PC-9 (cell line): ENCODE measurements at regions not wholly inside any gene's neighbourhood (a gene's known extent, or its start where the extent isn't known, plus 50 kb on each side); places are given as distances from the start of the nearest gene placed in this dataset.

Experiments
- BruUV-seq: library from RNA; stranded (reverse); fragments of 400-500 nt; replicated peaks from 2 replicates; lab custom pipeline; 2021; lab: Mats Ljungman, UMichigan
- CTCF ChIA-PET: fragments of 300-600 bp; sonication (Branson Sonifier 250); formaldehyde crosslinking; loops from one replicate; lab custom pipeline; 2022; ENCODE audit warnings: antibody characterized with exemption; lab: Charles Lee
- POLR2A ChIA-PET: fragments of 300-600 bp; sonication (Branson Sonifier 250); formaldehyde crosslinking; loops from one replicate; lab custom pipeline; 2022; ENCODE audit warnings: antibody characterized with exemption; ENCODE audit not compliant: unreplicated experiment; lab: Charles Lee
- DNase-seq, 2 experiments: peaks; one replicate each; pipeline versions ENCODE4 v3.0.0 to v3.0.0-alpha.2; 2015 to 2022; ENCODE audit warnings: mixed read lengths in 1 of 2
- H2AFZ ChIP-seq: fragments of 200-600 bp; sonication (generic); 2 replicates; pipeline ENCODE4 v1.8.1; 2017; ENCODE audit warnings: antibody characterized with exemption
- H3F3A ChIP-seq: fragments of 200-600 bp; sonication (generic); 2 replicates; pipeline ENCODE4 v1.8.1; 2017; ENCODE audit warnings: antibody characterized with exemption, mild to moderate bottlenecking, low read depth; ENCODE audit not compliant: insufficient read depth
- H3K27ac ChIP-seq: fragments of 200-600 bp; sonication (generic); 2 replicates; pipeline ENCODE4 v1.6.1; 2016; ENCODE audit warnings: mixed run types
- H3K27me3 ChIP-seq: fragments of 200-600 bp; sonication (generic); 2 replicates; pipeline ENCODE4 v1.6.1; 2016; ENCODE audit warnings: low read depth, mixed run types; ENCODE audit not compliant: insufficient read depth
- H3K36me3 ChIP-seq: fragments of 200-600 bp; sonication (generic); 2 replicates; pipeline ENCODE4 v1.6.1; 2016; ENCODE audit warnings: low read depth, mixed run types
- H3K4me1 ChIP-seq: fragments of 200-600 bp; sonication (generic); replicated peaks from 2 replicates; pipeline ENCODE4 v1.6.1; 2016; ENCODE audit warnings: mixed run types; ENCODE audit not compliant: insufficient read depth
- H3K4me2 ChIP-seq: fragments of 200-600 bp; sonication (generic); 2 replicates; pipeline ENCODE4 v1.6.1; 2017; ENCODE audit warnings: mixed run types
- H3K4me3 ChIP-seq: fragments of 200-600 bp; sonication (generic); 2 replicates; pipeline ENCODE4 v1.6.1; 2016; ENCODE audit warnings: mixed run types
- H3K79me2 ChIP-seq: fragments of 200-600 bp; sonication (generic); 2 replicates; pipeline ENCODE4 v1.6.1; 2017; ENCODE audit warnings: low read depth, mixed run types
- H3K9me2 ChIP-seq: fragments of 200-600 bp; sonication (generic); 2 replicates; pipeline ENCODE4 v1.8.1; 2017; ENCODE audit warnings: mild to moderate bottlenecking; ENCODE audit not compliant: insufficient read depth
- H3K9me3 ChIP-seq: fragments of 200-600 bp; sonication (generic); 2 replicates; pipeline ENCODE4 v1.8.1; 2016; ENCODE audit warnings: low read depth; ENCODE audit not compliant: insufficient read depth
- H4K20me1 ChIP-seq: fragments of 200-600 bp; sonication (generic); 2 replicates; pipeline ENCODE4 v1.8.1; 2017; ENCODE audit not compliant: insufficient read depth
- EZH2 ChIP-seq: fragments of 200-600 bp; sonication (generic); IDR thresholded peaks from 2 replicates; pipeline ENCODE4 v1.8.0; 2017; ENCODE audit warnings: antibody characterized with exemption, low read depth
- intact Hi-C: fragments of 100-400 bp; cut with micrococcal nuclease; formaldehyde crosslinking; loops from one replicate; pipeline ENCODE4 v1.10.0; 2022; ENCODE audit not compliant: unreplicated experiment
- TF ChIP-seq, protein P1 (sequence below): fragments of 200-600 bp; sonication (generic); conservative IDR thresholded peaks from 2 replicates; pipeline ENCODE4 v1.6.1; 2017; ENCODE audit warnings: mixed run types, antibody characterized with exemption, mild to moderate bottlenecking, moderate library complexity

DNA sequence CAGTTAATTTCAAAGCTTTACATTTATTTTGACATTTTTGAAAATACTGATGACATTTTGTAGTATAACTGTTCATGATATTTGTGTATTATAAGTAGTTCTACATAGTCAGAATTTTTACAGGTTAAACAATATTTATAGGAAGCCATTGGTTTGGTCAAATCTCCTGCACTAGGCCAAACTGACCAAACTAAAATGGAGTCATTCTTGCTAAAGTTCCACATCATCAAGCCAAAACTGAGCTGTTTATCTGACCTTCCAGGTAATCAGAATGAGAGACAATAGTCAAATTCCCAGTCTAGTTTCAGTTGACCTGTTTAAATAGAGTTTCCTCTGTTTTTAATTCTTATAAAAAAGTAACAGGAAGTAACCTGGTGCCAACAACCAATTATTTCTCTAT is 253.3 kb upstream of the RGS18 start:
- Histone ChIP-seq H2AFZ (no peak overlapping the region; the same call in 1 of the 2 replicates), H3K27ac (no peak overlapping the region), H3K4me2 (no peak overlapping the region), H3K36me3 (no peaks in the 10 kb centered on the region), H4K20me1 (no peaks in the 10 kb centered on the region), H3F3A (no peaks in the 10 kb centered on the region), H3K9me3 (no peaks in the 10 kb centered on the region), H3K79me2 (no peaks in the 10 kb centered on the region), H3K4me3 (no peak overlapping the region), H3K4me1 (no peaks in the 10 kb centered on the region), H3K27me3 (no peaks in the 10 kb centered on the region), H3K9me2 (no peaks in the 10 kb centered on the region)
- CTCF ChIA-PET, result no interaction called here
- intact Hi-C loops, result no loop called here
- POLR2A ChIA-PET, result no interaction called here
- no TSS peak for BruUV-seq
- TF ChIP-seq EZH2, result no peak
- TF ChIP-seq, protein P1, sequence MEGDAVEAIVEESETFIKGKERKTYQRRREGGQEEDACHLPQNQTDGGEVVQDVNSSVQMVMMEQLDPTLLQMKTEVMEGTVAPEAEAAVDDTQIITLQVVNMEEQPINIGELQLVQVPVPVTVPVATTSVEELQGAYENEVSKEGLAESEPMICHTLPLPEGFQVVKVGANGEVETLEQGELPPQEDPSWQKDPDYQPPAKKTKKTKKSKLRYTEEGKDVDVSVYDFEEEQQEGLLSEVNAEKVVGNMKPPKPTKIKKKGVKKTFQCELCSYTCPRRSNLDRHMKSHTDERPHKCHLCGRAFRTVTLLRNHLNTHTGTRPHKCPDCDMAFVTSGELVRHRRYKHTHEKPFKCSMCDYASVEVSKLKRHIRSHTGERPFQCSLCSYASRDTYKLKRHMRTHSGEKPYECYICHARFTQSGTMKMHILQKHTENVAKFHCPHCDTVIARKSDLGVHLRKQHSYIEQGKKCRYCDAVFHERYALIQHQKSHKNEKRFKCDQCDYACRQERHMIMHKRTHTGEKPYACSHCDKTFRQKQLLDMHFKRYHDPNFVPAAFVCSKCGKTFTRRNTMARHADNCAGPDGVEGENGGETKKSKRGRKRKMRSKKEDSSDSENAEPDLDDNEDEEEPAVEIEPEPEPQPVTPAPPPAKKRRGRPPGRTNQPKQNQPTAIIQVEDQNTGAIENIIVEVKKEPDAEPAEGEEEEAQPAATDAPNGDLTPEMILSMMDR, result no peak
- no peak for DNase-seq

DNA sequence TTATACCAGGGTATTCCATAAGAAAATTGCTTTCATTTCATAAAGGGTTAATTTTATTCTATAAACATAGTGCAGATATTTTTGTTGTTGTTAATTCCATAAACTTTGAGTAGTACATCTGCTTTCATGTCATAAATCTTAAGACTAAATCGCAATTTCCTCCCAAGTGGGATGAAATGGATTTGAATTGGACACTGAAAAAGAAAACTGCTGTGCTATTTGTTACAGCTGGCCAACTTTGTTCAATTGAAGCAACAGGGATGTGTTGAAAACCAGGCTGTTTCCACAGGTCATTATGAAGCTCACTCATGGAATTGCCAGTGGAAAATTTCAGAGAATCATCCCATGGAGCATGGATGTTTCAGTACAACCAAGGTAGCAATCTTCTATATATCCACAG is 252.5 kb upstream of the RGS18 start:
- no peak overlapping the region for H3K4me3 ChIP-seq
- no peaks in the 10 kb centered on the region for H3F3A ChIP-seq
- no peaks in the 10 kb centered on the region for H3K9me2 ChIP-seq
- H2AFZ ChIP-seq, result no peak overlapping the region
- intact Hi-C loops, result no loop called here
- no peaks in the 10 kb centered on the region for H3K79me2 ChIP-seq
- no TSS peak for BruUV-seq
- no peak for DNase-seq
- POLR2A ChIA-PET, result no interaction called here
- H3K9me3 ChIP-seq, result no peaks in the 10 kb centered on the region
- no peaks in the 10 kb centered on the region for H4K20me1 ChIP-seq
- no peaks in the 10 kb centered on the region for H3K4me1 ChIP-seq
- H3K36me3 ChIP-seq, result no peaks in the 10 kb centered on the region
- H3K27ac ChIP-seq, result no peak overlapping the region
- no peaks in the 10 kb centered on the region for H3K27me3 ChIP-seq
- TF ChIP-seq EZH2, result no peak
- TF ChIP-seq, protein P1, result no peak
- no peak overlapping the region for H3K4me2 ChIP-seq
- CTCF ChIA-PET, result no interaction called here

DNA sequence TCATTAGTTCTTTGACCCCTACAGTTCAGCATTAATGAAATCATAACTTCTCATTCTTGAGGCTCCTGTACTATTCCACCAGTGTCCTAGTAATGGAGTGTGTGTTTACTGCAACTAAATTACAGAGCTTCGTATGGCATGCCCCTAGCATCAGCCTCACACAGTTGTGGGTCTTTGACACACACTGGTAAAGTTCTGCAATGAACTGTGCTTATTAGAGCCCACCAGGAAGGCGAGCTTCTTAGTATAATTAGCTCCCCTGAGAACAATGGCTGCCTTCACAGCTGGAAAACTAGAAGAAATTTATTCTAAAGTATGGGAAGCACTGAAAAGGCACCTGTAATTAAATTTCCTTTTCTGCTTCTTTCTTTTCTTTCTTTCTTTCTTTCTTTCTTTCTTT is 251.1 kb upstream of the RGS18 start:
- CTCF ChIA-PET, result no interaction called here
- TF ChIP-seq, protein P1, result no peak
- TF ChIP-seq EZH2, result no peak
- no TSS peak for BruUV-seq

More for the DNA sequence above, 251.1 kb upstream of the RGS18 start:
- Histone ChIP-seq H3K27me3 (no peaks in the 10 kb centered on the region), H3K4me3 (no peak overlapping the region), H3K4me2 (no peak overlapping the region), H3F3A (no peaks in the 10 kb centered on the region), H3K79me2 (no peaks in the 10 kb centered on the region), H3K27ac (no peak overlapping the region), H4K20me1 (no peaks in the 10 kb centered on the region), H3K4me1 (no peaks in the 10 kb centered on the region), H3K36me3 (no peaks in the 10 kb centered on the region), H2AFZ (no peak overlapping the region), H3K9me3 (no peaks in the 10 kb centered on the region), H3K9me2 (no peaks in the 10 kb centered on the region)
- intact Hi-C loops, result no loop called here
- no peak for DNase-seq
- POLR2A ChIA-PET, result no interaction called here
